GM04503 (cell line): ENCODE measurements at regions not wholly inside any gene's neighbourhood (a gene's known extent, or its start where the extent isn't known, plus 50 kb on each side); places are given as distances from the start of the nearest gene placed in this dataset.

Experiments
- DNase-seq: peaks from one replicate; pipeline ENCODE4 v3.0.0-alpha.2; 2012; ENCODE audit warnings: low read depth

DNA sequence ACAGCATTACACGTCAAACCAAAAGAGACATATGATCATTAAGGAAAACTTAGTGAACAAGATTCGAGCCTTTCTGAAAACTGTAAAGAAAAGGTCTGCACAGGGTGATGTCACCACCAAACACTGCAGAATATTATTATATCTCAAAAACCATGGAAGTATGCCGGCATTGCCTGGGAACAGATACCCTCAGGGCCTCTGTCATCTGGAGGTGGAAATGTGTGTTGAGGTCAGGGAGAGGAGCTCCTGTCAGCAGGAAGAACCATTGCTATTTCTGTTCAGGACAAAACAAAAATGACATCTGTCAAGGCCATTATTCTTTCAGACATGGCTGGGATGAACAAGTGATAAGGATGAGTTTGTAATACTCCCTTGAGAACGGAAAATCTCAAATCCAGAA, 365.9 kb upstream of the TRIB2 start:
- DNase-seq = no peak

DNA sequence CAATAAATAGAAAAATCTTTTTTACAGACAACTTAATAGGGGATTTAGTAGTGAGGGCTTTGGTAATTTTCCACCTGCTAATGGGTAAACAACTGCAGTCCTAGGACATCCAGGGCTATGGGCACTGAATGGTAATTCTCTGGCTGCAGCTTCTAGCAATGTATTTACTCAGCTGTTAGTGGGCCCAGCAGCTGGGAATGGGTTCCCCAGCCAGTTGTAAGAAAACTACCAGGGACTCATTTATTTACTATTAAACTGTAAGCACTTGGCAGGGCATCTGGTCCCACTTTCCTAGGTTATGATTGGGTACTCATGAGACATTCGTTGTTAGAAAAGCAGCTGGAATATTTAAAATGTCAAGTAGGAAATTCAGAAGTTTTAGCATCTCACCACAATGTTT, 363.8 kb upstream of the TRIB2 start:
- DNase-seq = no peak

DNA sequence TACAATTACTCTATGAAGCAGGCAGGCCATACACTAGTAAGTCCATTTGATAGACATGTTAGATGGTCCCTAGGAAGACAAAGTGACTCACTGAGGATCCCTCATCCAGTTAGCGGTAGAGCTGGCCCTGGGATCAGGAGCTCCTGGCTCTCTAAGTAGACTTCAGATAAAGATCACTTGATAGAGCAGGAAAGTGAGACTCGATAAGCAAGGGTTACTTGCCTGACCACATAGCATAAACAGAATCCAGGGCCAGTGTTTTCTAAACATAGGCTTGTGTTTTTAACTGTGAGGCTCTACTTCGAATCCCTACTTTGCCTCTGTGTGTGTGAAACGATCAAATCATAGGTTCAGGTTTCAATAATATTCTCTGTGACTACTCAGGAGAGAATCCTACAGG, 355.2 kb upstream of the TRIB2 start:
- DNase-seq = no peak

DNA sequence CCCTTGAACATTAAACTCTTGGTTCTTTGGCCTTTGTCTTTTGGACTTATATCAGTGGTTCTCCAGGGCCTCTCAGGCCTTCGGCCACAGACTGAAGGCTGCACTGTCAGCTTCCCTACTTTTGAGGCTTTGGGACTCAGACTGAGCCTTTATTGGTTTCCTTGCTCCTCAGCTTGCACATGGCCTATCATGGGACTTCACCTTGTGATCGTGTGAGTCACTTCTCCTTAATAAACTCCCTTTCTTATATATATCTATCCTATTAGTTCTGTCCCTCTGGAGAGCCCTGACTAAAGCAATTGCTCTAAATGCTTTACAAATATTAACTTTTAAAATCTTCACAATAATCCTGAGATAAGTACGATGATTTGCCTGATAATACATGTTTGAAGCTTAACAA, 353.6 kb upstream of the TRIB2 start:
- DNase-seq = no peak

DNA sequence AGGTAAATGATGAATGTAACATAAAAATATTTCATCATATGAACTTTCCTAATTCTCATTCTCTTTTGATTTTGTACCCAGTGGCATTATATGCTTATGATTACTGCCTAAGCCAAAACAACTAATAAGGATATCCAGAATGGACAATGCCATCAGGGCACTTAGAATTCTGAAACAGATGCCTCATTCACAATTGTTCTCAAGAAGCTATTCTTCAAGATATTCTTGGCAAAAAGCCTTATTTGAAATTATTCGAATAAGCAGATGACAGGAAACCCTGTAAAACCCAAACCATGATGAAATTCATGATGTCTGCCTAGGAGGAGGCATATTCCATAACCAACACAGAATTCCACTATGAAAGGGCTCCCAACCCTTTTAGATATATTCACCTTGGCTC, 353.2 kb upstream of the TRIB2 start:
- DNase-seq = no peak

DNA sequence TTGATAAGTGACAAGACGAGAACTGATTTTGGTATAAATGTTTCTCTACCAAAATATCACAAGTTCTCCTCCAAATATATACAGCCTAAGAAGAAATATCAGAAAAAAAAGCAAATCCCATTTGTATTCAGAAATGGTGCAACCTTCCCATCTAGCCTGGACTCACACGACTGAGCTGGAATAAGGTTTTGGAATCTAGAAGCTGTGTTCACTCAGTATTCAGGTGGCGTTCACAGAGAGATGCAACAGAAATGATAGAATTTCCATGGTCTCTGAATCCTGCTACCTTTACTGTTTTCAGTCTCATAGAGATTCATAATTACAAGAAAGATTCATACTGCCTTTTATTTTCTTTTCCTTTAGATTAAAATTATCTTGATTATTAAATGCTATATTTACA, 347.2 kb upstream of the TRIB2 start:
- DNase-seq = no peak

DNA sequence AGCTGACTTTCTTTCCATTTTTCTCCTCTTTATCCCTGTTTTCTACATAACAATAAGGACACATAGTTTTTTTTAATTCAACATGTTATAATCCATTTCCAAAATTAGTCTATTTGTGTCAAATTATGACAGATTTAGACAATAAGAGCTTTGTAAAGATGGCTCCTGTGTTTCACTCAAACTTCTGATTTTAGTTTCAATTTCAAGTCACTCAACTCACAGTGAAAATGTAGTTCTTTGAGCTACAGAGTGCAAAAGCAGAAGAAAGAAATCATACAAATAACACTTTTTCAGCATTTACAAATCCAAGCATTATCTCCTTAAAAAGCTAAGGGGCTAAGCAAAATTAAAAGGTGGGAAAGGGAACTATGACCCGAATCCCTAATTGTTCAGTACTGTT, 340.7 kb upstream of the TRIB2 start:
- no peak for DNase-seq

DNA sequence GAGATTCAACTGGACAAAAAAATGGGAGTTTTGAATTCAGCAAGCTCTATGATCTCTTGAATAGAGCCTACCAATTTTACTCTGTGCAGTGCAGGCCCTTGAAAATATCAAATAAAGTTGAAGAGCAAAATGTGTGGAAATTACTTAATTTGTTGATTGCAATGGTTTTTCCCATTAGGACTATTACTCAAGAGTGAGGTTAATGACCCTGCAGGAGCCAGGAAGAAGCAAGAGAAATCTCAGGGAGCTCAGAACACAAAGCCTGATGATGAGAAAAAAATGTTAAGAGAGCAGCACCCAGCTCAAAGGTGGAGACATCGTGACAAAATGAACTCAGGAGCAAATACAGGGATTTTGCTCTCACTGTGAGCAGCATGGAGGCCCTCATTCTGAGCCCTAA, 337.6 kb upstream of the TRIB2 start:
- no peak for DNase-seq

DNA sequence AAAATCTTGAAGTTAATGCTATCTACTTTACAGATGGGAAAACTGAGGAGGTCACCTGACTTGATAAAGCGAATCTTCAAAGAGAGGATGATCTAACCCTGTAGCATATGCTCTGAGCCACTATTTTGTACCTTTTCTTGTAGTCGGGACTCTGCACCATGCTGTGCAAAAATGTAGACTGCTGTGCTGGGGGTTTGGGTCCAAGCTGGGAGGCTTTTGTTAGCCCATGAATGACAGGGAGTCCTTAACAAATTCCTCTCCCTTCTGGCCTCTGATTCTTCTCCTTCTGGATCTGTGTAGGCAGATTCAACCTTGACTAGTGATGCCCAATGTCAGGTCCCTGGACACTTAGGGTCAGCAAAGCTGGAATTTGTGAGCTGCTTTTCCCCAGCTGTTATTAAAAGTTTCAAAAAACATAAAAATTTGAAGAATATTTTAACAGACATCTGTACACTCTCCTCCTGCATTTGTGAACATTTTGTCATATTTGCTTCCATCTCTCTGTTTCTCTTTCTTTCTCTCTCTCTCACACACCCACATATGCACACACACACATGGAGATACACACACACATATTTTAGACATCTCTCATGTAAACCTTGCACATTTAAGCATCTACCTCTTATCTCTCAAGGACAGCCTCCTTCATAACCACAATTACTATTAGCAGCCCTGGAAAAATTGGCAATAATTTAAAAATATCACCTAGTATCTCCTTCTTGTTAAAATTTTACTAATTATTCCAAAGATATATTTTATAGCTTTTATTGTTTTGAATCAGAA, 335.0 kb upstream of the TRIB2 start:
- no peak for DNase-seq

DNA sequence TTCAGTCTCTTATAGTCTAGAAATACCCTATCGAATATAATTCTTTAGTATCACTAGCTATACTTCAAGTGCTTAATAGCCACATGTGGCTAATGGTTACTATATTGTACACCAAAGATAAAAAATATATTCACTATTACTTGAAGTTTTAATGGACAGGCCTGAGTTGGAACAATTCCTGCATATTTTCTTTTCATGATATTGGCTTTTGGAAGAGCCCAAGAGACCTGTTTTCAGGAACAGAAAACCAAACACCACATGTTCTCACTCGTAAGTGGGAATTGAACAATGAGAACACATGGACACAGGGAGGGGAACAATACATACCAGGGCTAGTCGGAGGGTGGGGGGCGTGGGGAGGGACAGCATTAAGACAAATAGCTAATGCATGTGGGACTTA, 334.4 kb upstream of the TRIB2 start:
- no peak for DNase-seq

DNA sequence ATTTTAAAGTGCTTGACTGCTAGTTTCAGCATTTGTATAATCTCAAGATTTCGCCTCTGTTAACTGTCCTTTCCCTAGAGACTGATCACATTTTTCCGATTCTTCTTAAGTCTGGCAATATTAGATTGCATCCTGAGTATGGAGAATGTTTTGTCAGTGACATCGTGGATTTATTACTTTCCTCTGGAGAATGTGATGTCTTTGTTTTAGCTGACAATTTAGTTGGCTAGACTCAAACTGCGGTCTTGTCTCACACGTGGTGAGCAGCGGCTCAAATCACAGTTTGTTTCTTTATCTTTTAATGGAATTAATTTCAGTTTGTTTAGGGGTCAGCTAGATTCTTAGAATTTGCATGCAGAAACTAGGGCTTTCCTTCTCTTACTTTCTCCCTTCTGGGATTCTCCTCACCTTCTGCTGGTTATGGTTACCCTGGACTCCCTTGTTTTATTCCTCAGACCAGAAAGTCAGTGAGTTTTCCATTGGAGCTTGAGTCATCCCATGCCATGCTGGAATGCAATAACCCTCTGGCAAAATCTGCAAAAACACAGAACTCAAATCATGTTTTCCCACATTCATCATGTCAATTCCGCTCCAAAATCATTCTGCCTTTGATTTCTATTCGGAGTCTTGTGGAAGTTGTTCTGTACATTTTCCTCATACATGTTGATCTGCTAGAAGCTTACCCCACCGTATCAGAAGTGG, 327.2 kb upstream of the TRIB2 start:
- DNase-seq = peak; percentile 19

DNA sequence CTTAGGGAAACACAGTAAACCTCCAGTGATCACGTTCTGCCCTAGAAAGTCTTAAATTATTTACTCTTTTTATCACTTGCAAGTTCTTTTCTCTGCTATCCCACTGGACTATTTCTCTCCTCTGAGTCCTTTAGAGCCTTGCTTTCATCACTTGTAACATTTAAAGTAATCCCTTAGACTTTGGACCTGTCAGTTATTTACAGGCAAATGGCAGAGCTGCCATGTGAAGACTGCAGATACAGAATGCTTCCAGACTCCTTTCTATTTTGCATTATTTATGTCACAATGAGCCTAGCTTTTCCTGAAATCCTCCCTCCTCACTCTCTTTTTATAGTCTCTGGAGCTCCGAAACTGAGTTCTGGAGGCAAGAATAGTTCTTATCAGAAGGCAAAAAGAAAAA, 325.6 kb upstream of the TRIB2 start:
- DNase-seq = no peak

DNA sequence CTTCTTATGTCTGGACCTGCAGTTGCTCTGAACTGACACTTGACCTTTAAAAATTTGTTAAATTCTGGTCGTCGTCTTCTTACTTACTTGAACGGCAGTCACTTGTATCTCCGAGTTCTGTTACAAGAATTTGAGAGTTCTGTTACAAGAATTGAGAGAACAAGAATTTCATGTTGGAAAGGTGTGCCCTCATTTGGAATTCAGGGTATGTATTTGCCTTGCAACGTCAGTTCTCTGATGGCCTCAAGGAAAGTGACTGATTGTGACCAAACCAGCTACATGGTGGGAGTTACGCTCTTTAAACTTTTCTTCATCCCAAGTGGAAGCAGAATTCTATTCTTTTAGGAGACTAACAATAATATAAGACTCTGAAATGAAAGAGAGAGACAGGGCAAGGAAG, 320.0 kb upstream of the TRIB2 start:
- DNase-seq = no peak

DNA sequence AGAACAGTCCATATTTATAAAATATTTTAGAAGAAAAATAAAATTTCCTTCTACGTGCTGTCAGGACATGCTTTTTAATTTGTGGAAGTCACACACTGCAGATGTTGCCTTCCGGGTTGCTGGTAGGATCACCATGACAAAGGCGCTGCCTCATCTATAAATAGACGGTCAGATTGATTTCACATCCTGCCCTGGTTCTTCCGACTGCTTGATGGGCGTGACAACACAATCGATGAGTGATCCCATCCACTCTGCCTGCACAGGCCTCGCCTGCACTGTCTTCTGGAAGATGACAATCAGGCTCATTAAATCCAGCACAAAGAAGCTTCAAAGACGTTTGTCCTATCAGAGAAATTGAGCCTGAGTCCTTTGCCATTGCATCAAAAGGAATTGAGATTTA, 318.9 kb upstream of the TRIB2 start:
- DNase-seq = no peak

DNA sequence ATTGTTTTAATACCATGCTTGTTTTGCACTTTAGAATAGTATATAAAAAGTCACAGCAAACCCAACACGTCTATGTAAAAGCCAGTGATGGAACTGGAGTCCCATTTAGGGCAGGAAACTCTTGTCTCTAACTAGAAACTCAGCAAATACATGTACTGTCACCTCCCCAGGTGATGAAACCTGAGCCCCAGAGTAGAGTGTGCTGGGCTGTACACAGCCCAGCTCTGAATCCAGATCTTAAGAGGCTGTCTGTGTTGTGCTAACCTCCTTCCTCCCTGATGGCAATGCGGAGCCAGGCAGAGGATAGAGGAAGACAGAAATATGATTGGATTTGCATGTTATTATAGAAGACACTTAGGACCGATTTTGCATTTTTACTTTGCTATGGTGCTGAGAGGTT, 317.5 kb upstream of the TRIB2 start:
- DNase-seq = no peak

DNA sequence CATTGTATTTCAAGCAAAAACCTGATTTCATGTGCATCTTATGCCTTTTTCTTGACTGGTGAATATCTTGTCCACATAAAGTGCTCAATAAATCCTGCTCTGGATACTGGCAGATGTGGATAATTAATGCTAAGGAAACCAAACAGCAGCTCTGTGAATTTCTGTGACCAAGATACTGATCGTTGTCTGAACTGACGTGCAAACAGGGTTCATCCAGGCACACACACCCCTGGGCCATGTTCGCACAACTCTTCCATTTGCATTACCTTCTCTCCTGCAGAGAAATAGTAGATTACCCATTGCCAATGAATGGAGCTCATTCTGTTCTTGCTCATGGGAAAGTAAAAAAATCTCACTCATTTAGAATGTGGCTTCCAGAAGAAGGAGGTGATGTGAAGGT, 316.2 kb upstream of the TRIB2 start:
- no peak for DNase-seq

DNA sequence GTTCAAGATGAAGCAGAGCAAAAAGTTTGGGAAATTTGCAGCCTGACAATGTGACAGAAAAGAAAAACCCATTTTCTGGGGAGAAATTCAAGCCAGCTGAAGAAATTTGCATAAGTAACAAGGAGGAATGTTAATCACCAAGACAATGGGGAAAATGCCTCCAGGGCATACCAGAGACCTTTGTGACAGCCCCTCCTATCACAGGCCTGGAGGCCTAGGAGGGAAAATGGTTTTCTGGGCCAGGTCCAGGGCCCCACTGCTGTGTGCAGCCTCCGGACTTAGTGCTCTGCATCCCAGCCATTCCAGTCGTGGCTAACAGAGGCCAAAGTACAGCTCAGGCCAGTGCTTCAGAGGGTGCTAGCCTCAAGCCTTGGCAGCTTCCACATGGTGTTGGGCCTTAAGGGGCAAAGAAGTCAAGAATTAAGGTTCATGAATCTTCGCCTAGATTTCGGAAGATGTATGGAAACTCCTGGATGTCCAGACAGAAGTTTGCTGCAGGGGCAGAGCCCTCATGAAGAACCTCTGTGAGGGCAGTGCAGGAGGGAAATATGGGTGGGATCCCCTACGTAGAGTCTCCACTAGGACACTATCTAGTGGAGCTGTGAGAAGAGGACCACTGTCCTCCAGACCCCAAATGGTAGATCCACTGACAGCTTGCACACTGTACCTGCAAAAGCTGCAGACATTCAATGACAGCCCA, 314.1 kb upstream of the TRIB2 start:
- DNase-seq = no peak

DNA sequence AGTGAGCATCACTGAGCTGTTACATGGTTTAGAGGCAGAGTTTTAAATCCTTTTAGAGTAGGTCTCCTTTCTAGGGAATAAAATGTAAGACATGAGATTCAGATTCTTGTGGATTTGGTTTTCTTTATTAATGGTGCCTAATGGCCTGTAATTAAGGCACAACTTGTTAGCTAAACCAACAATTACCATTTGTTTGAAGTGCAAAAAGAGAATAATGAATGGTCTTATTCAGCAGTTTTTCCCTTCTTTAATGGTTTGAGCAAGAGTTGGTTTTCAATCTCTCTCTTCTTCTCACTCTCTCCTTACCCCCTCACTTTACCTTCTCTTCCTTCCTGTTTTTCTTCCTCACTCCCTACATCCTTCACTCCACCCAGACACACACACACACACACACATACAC, 312.2 kb upstream of the TRIB2 start:
- no peak for DNase-seq

DNA sequence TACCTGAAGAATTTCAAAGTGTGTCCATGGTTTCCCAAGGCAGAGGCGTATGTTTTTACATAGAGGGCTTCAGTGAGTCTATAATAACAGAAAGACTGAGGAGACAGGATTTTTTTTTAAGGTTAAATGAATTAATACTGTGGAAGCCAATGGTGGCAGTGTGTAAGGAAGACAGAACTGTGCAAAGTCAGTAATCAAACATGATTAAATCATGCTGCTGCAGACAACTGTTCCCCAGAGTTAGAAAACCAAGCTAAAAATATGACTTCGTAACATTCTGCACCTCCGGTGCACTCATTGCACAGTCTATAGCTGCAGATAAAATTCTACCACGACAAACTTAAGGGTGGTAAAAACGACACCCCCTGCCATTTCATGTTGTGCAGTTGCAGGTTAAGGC, 309.6 kb upstream of the TRIB2 start:
- no peak for DNase-seq

DNA sequence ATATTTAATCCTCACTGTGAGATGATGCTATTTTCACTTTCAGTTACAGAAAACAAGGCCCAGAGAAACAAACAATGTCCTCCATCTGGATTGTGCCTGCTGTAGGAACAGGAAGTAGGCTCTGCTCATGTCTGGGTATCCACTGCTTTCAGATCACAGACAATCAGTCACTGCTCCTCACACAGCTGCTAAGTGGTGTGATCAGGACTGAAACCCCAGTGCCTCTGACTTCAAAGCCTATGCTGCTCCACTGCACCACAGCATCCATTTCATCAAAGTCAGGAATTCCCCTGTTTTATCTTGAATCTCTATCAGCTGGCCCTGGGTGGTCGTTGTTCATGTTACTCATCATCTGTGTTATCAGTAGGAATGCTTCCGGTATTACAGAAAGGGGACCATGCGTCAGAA, 303.8 kb upstream of the TRIB2 start:
- DNase-seq = no peak

DNA sequence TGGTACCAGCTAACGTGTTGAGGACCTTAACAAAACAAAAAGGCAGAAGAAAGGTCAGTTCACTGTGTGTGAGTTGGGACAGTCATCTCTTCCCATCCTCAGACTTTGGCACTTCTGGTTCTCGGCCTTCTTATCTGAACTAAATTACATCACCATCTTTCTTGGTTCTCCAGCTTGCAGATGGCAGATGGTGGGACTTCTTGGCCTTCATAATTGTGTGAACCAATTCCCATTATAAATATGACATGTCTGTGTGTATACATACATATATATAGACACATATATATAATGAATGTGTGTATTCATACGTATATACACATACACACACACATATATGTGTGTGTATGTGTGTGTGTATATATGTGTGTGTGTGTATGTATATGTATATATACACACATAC, 301.2 kb upstream of the TRIB2 start:
- no peak for DNase-seq

DNA sequence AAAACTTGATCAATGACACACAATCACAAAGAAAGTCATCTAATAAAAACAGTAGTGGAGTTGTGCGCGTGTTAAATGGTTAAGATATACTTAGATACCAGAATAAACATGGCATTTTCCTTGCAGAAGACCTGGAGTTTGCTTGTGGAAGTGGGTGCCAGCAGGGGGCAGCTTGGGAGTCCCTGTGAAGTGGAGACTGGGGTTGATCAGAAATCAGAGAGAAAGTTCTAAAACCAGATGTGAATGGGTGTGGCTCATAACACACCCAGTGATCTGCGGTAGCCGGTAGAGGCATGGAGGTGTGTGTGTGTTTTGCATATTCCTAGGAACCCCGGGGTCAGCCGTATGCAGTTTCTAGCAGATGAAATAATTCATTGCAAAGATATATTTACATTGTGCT, 300.1 kb upstream of the TRIB2 start:
- DNase-seq = no peak

DNA sequence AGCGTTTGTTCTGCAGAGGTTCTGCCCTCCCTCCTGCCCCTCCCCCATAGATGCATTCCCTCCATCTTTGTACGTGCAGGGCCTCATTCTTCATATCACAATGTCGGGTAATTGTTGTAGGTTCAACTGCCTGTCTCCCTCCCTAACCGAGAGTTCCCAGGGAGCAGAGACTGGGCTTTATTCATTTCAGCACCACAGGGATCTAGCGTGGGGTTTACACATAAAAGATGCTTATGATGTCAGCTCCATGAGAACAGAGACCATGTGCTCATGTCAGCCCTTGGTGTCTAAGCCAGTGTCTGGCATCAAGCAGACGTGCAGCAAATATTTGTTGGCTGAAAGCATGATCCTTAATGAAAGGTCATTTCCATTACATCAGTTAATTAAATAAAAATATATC, 298.9 kb upstream of the TRIB2 start:
- DNase-seq = no peak
